ENCODE measurements at regions not wholly inside any gene's neighbourhood (a gene's known extent, or its start where the extent isn't known, plus 50 kb on each side); places are given as distances from the start of the nearest gene placed in this dataset.

- peak; percentile 61 for DNase-seq (ENCODE audit: low spot score)
- intact Hi-C loops (cut with DNase I): no loop called here
These were observed 239.0 kb downstream of the EIPR1 start for GRCh38 chr2:3138621-3139020.

GRCh38 chr2:3137651-3138300, 239.8 kb downstream of the EIPR1 start:
- intact Hi-C loops (cut with DNase I): no loop called here
- DNase-seq (ENCODE audit: low spot score): peak; percentile 4

- no peak for DNase-seq (ENCODE audit: low spot score)
- intact Hi-C loops (cut with DNase I): no loop called here
These were observed 241.9 kb downstream of the EIPR1 start for GRCh38 chr2:3135676-3136075.

- peak; percentile 52 for DNase-seq (ENCODE audit: low spot score)
- intact Hi-C loops (cut with DNase I): no loop called here
These were observed 243.5 kb downstream of the EIPR1 start for GRCh38 chr2:3134026-3134571.

GRCh38 chr2:3132966-3133365, 244.7 kb downstream of the EIPR1 start:
- intact Hi-C loops (cut with DNase I): no loop called here
- peak; percentile 56 for DNase-seq (ENCODE audit: low spot score)

GRCh38 chr2:3132466-3132865, 245.2 kb downstream of the EIPR1 start:
- intact Hi-C loops (cut with DNase I): no loop called here
- peak; percentile 65 for DNase-seq (ENCODE audit: low spot score)

- DNase-seq (ENCODE audit: low spot score): peak; percentile 44
- intact Hi-C loops (cut with DNase I): no loop called here
These were observed 245.8 kb downstream of the EIPR1 start for GRCh38 chr2:3131636-3132326.

GRCh38 chr2:3130889-3131635, 246.6 kb downstream of the EIPR1 start:
- intact Hi-C loops (cut with DNase I): no loop called here
- DNase-seq (ENCODE audit: low spot score): peak; percentile 66

GRCh38 chr2:3130444-3130843, 247.2 kb downstream of the EIPR1 start:
- intact Hi-C loops (cut with DNase I): no loop called here

GRCh38 chr2:3129867-3130266, 247.8 kb downstream of the EIPR1 start:
- intact Hi-C loops (cut with DNase I): no loop called here
- no peak for DNase-seq (ENCODE audit: low spot score)

More at GRCh38 chr2:3130444-3130843, 247.2 kb downstream of the EIPR1 start:
- peak; percentile 26 for DNase-seq (ENCODE audit: low spot score)

- intact Hi-C loops (cut with DNase I): no loop called here
- DNase-seq (ENCODE audit: low spot score): peak; percentile 29
These were observed 248.8 kb downstream of the EIPR1 start for GRCh38 chr2:3128786-3129185.

- peak; percentile 35 for DNase-seq (ENCODE audit: low spot score)
- intact Hi-C loops (cut with DNase I): no loop called here
These were observed 249.9 kb downstream of the EIPR1 start for GRCh38 chr2:3127710-3128109.

- intact Hi-C loops (cut with DNase I): no loop called here
- DNase-seq (ENCODE audit: low spot score): peak; percentile 43
These were observed 250.6 kb downstream of the EIPR1 start for GRCh38 chr2:3126911-3127621.

- DNase-seq (ENCODE audit: low spot score): peak; percentile 56
- intact Hi-C loops (cut with DNase I): no loop called here
These were observed 251.3 kb downstream of the EIPR1 start for GRCh38 chr2:3126171-3126910.

- intact Hi-C loops (cut with DNase I): no loop called here
- peak; percentile 58 for DNase-seq (ENCODE audit: low spot score)
These were observed 251.9 kb downstream of the EIPR1 start for GRCh38 chr2:3125761-3126130.

GRCh38 chr2:3125001-3125760, 252.4 kb downstream of the EIPR1 start:
- DNase-seq (ENCODE audit: low spot score): peak; percentile 55
- intact Hi-C loops (cut with DNase I): no loop called here

- intact Hi-C loops (cut with DNase I): no loop called here
- no peak for DNase-seq (ENCODE audit: low spot score)
These were observed 255.1 kb downstream of the EIPR1 start for GRCh38 chr2:3122525-3122924.

GRCh38 chr2:3121601-3122000, 256.0 kb downstream of the EIPR1 start:
- DNase-seq (ENCODE audit: low spot score): no peak
- intact Hi-C loops (cut with DNase I): no loop called here
